CD4-positive, alpha-beta memory T cell (primary cell): ENCODE measurements at regions not wholly inside any gene's neighbourhood (a gene's known extent, or its start where the extent isn't known, plus 50 kb on each side); places are given as distances from the start of the nearest gene placed in this dataset.

ENCODE experiments used
- CTCF ChIA-PET: fragments of 350-600 bp; sonication (Branson Sonifier 250); formaldehyde crosslinking; loops from one replicate; lab custom pipeline; 2021; ENCODE audit warnings: inconsistent platforms; ENCODE audit not compliant: partially characterized antibody; lab: Charles Lee
- POLR2A ChIA-PET: fragments of 350-600 bp; sonication (Branson Sonifier 250); formaldehyde crosslinking; loops from one replicate; lab custom pipeline; 2021; ENCODE audit not compliant: partially characterized antibody; lab: Charles Lee
- DNase-seq, 5 donors: peaks; one replicate each; pipeline versions ENCODE4 v3.0.0 to v3.0.0-alpha.2; 2020 to 2022; ENCODE audit warnings: mixed read lengths in 1 of 5
- H3K27ac ChIP-seq: one replicate; pipeline ENCODE4 v1.7.0; 2013; ENCODE audit warnings: low read depth, low read length
- H3K27me3 ChIP-seq: 2 replicates; pipeline ENCODE4 v1.7.0; 2013; ENCODE audit warnings: mild to moderate bottlenecking, low read length, moderate library complexity; ENCODE audit not compliant: insufficient read depth
- H3K36me3 ChIP-seq: 2 replicates; pipeline ENCODE4 v1.7.0; 2013; ENCODE audit warnings: mild to moderate bottlenecking, low read length, moderate library complexity; ENCODE audit not compliant: insufficient read depth
- H3K4me1 ChIP-seq: 2 replicates; pipeline ENCODE4 v1.7.0; 2013; ENCODE audit warnings: mild to moderate bottlenecking, low read length, moderate library complexity; ENCODE audit not compliant: insufficient read depth
- H3K4me3 ChIP-seq, 2 donors: one replicate each; pipeline ENCODE4 v1.7.0; 2013; ENCODE audit warnings: low read length in 2 of 2, mild to moderate bottlenecking in 1 of 2
- H3K9me3 ChIP-seq, 2 donors: one replicate each; pipeline ENCODE4 v1.7.0; 2013; ENCODE audit warnings: low read length in 2 of 2, control low read depth in 1 of 2; ENCODE audit not compliant: control insufficient read depth in 1 of 2
- H3K27ac Mint-ChIP-seq, 7 donors: one replicate each; pipeline ENCODE4 v1.8.0; 2020 to 2021; ENCODE audit warnings: mixed read lengths in 7 of 7, mild to moderate bottlenecking in 6 of 7, inconsistent platforms in 3 of 7, moderate library complexity in 3 of 7
- H3K27me3 Mint-ChIP-seq, 2 donors: one replicate each; pipeline ENCODE4 v1.8.0; 2020 to 2021; ENCODE audit warnings: mixed read lengths in 2 of 2
- H3K36me3 Mint-ChIP-seq, 2 donors: one replicate each; pipeline ENCODE4 v1.8.0; 2020 to 2021; ENCODE audit warnings: mixed read lengths in 2 of 2, inconsistent platforms in 1 of 2, mild to moderate bottlenecking in 1 of 2
- H3K4me1 Mint-ChIP-seq, 4 donors: one replicate each; pipeline ENCODE4 v1.8.0; 2020 to 2021; ENCODE audit warnings: mixed read lengths in 4 of 4, mild to moderate bottlenecking in 1 of 4
- H3K4me3 Mint-ChIP-seq, 8 donors: one replicate each; pipeline ENCODE4 v1.8.0; 2020 to 2021; ENCODE audit warnings: mixed read lengths in 8 of 8, mild to moderate bottlenecking in 7 of 8, moderate library complexity in 6 of 8, inconsistent platforms in 3 of 8
- H3K9me3 Mint-ChIP-seq, 8 donors: one replicate each; pipeline ENCODE4 v1.8.0; 2020 to 2021; ENCODE audit warnings: mixed read lengths in 8 of 8, mild to moderate bottlenecking in 5 of 8, inconsistent platforms in 3 of 8, moderate library complexity in 1 of 8
- intact Hi-C: fragments of 100-400 bp; cut with micrococcal nuclease; formaldehyde crosslinking; loops from one replicate; pipeline ENCODE4 v1.15.1; 2023

GRCh38 chr15:66894986-66895780 lies 170.2 kb upstream of the SMAD3 start:
- Mint-ChIP-seq H3K9me3 (peaks cover 0 to 9% (median 5%) of the 10 kb centered on the region in 8 donors), H3K27ac (no peak overlapping the region), H3K4me3 (no peak overlapping the region), H3K36me3 (no peaks in the 10 kb centered on the region), H3K4me1 (no peaks in the 10 kb centered on the region), H3K27me3 (peaks cover 6 to 11% of the 10 kb centered on the region in 2 donors)
- no peaks in the 10 kb centered on the region for H3K27me3 ChIP-seq
- POLR2A ChIA-PET, result no interaction called here
- no peak overlapping the region for H3K4me3 ChIP-seq
- H3K36me3 ChIP-seq, result no peaks in the 10 kb centered on the region
- no peak overlapping the region for H3K27ac ChIP-seq
- H3K9me3 ChIP-seq, result no peaks in the 10 kb centered on the region
- no peaks in the 10 kb centered on the region for H3K4me1 ChIP-seq
- DNase-seq, result no peak
- intact Hi-C loops, result no loop called here
- CTCF ChIA-PET, result no interaction called here

DNA sequence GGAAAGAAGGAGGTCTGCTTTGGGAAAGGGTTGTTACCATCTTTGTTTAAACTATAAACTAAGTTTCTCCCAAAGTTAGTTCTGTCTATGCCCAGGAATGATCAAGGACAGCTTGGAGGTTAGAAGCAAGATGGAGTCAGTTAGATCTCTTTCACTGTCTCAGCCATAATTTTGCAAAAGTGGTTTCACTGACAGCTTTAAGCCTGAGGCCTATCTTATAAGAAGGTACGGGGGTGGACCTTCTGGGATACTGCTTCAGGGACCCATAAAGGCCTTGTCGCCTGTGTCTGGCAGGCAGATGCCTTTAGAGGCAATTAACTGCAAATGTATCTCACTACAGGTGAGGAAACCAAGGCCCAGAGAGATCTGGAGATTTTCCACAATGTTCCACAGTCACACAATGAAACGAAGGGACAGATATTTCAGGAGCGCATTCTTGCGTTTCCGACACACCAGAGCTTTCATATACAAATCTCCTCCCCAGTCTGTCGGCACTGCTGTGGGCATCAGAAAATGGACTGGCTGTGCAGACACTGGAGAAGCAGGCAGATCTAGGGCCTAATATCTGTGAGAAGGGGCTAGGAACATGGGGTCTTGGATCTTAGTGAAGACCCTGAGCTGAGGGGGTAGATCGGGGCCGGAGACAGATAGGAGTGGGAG lies 169.5 kb upstream of the SMAD3 start:
- POLR2A ChIA-PET, result no interaction called here
- Mint-ChIP-seq H3K27me3 (peaks cover 6 to 11% of the 10 kb centered on the region in 2 donors), H3K27ac (no peak overlapping the region)

GRCh38 chr15:66896611-66897010 lies 168.8 kb upstream of the SMAD3 start:
- Histone ChIP-seq H3K4me3 (no peak overlapping the region), H3K4me1 (no peaks in the 10 kb centered on the region), H3K27ac (no peak overlapping the region), H3K36me3 (no peaks in the 10 kb centered on the region), H3K27me3 (no peaks in the 10 kb centered on the region), H3K9me3 (no peaks in the 10 kb centered on the region)
- CTCF ChIA-PET, result no interaction called here
- H3K27ac Mint-ChIP-seq, result no peak overlapping the region
- H3K27me3 Mint-ChIP-seq, result peaks cover 6 to 9% of the 10 kb centered on the region in 2 donors
- POLR2A ChIA-PET, result no interaction called here
- no peak overlapping the region for H3K4me3 Mint-ChIP-seq
- intact Hi-C loops, result no loop called here
- H3K36me3 Mint-ChIP-seq, result no peaks in the 10 kb centered on the region
- H3K4me1 Mint-ChIP-seq, result no peaks in the 10 kb centered on the region
- DNase-seq, result no peak
- H3K9me3 Mint-ChIP-seq, result peaks cover 0 to 3% (median 1%) of the 10 kb centered on the region in 8 donors

More for the DNA sequence above, 169.5 kb upstream of the SMAD3 start:
- H3K36me3 Mint-ChIP-seq, result no peaks in the 10 kb centered on the region
- intact Hi-C loops, result no loop called here
- H3K9me3 Mint-ChIP-seq, result peaks cover 0 to 7% (median 2%) of the 10 kb centered on the region in 8 donors
- no peaks in the 10 kb centered on the region for H3K4me1 Mint-ChIP-seq
- no peak for DNase-seq
- no peaks in the 10 kb centered on the region for H3K9me3 ChIP-seq
- H3K4me1 ChIP-seq, result no peaks in the 10 kb centered on the region
- CTCF ChIA-PET, result no interaction called here
- H3K27ac ChIP-seq, result no peak overlapping the region
- no peak overlapping the region for H3K4me3 ChIP-seq
- no peak overlapping the region for H3K4me3 Mint-ChIP-seq
- H3K27me3 ChIP-seq, result no peaks in the 10 kb centered on the region
- H3K36me3 ChIP-seq, result no peaks in the 10 kb centered on the region

DNA sequence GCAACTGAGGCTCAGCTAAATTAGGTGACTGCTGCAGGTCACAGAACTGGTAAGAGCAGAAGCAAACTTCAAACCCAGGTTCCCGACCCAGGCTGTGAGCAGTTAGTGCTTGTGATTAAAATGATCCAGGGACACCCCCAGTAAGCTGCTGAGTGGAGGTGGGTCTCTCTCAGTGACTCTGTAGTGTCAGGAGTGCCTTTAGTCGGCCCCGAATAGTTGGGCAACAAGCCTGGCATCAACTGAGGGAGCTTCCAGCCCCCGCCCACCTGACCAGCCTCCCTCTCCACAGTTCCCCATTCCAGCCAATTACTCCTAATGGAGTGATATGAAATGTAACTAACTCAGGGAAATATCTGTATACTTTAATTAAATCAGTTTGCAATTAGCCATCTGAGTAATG lies 168.0 kb upstream of the SMAD3 start:
- POLR2A ChIA-PET, result no interaction called here
- Mint-ChIP-seq H3K9me3 (no peaks in the 10 kb centered on the region), H3K36me3 (no peaks in the 10 kb centered on the region), H3K27me3 (peaks cover 3 to 5% of the 10 kb centered on the region in 2 donors), H3K4me3 (no peak overlapping the region), H3K27ac (no peak overlapping the region), H3K4me1 (no peaks in the 10 kb centered on the region)
- H3K4me1 ChIP-seq, result no peaks in the 10 kb centered on the region
- no peak overlapping the region for H3K4me3 ChIP-seq
- no peaks in the 10 kb centered on the region for H3K27me3 ChIP-seq
- intact Hi-C loops, result no loop called here
- H3K9me3 ChIP-seq, result no peaks in the 10 kb centered on the region
- H3K36me3 ChIP-seq, result no peaks in the 10 kb centered on the region
- no peak for DNase-seq
- CTCF ChIA-PET, result no interaction called here
- no peak overlapping the region for H3K27ac ChIP-seq

GRCh38 chr15:66897971-66898370 lies 167.4 kb upstream of the SMAD3 start:
- H3K27me3 Mint-ChIP-seq, result peaks cover 0 to 4% of the 10 kb centered on the region in 2 donors
- no peaks in the 10 kb centered on the region for H3K9me3 Mint-ChIP-seq
- no peak for DNase-seq
- intact Hi-C loops, result no loop called here
- Histone ChIP-seq H3K36me3 (no peaks in the 10 kb centered on the region), H3K9me3 (no peaks in the 10 kb centered on the region), H3K4me3 (no peak overlapping the region), H3K27ac (no peak overlapping the region), H3K27me3 (no peaks in the 10 kb centered on the region), H3K4me1 (no peaks in the 10 kb centered on the region)
- no peak overlapping the region for H3K27ac Mint-ChIP-seq
- no peaks in the 10 kb centered on the region for H3K36me3 Mint-ChIP-seq
- H3K4me1 Mint-ChIP-seq, result no peaks in the 10 kb centered on the region
- POLR2A ChIA-PET, result interaction anchor here (0.7 kb wide), 1 partner anchor 11 kb away, joined by 3 read pairs; no protein-coding TSS in a partner anchor
- no peak overlapping the region for H3K4me3 Mint-ChIP-seq
- CTCF ChIA-PET, result no interaction called here

DNA sequence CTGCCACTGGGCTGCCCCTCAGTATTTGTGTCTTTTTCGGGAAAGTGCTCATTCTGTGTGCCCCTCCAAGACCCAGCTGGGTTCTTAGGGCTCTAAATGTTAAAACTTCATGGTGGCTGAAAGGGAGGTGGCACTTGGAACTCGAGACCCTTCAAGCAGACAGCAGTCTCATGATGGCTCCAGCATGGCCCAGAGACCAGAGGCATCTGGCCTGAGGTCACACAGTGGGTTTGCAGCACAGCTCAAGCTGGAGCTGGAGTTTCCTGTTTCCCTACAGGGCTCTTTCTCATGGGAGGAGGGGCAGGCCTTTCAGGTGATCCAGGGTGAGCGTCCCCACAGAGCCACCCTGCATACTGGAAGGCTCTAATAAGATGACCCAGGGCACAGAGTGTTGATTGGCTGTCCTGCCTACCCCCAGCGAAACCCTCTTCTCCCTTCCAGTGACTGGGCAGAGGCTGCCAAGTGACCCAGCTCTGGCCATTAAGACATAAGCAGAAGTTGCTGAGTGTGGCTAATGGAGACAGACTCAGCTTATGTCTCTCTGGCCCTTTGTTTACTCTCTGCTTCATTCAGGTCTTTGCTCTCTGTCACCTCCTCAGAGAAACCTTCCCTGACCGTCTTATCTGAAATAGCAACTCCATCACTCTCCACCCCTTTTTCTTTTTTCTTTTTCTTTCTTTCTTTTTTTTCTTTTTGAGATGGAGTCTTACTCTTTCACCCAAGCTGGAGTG lies 166.6 kb upstream of the SMAD3 start:
- no peaks in the 10 kb centered on the region for H3K9me3 Mint-ChIP-seq
- no peak for DNase-seq
- no peaks in the 10 kb centered on the region for H3K27me3 ChIP-seq
- POLR2A ChIA-PET, result interaction anchor here (0.7 kb wide), 1 partner anchor 10 kb away, joined by 3 read pairs; no protein-coding TSS in a partner anchor
- no peaks in the 10 kb centered on the region for H3K36me3 Mint-ChIP-seq
- intact Hi-C loops, result no loop called here
- no peaks in the 10 kb centered on the region for H3K4me1 ChIP-seq
- H3K4me3 Mint-ChIP-seq, result no peak overlapping the region
- no peak overlapping the region for H3K27ac ChIP-seq
- H3K27me3 Mint-ChIP-seq, result peaks cover 0 to 2% of the 10 kb centered on the region in 2 donors
- no peak overlapping the region for H3K27ac Mint-ChIP-seq
- H3K4me3 ChIP-seq, result no peak overlapping the region
- peaks cover 1 to 2% (median 2%) of the 10 kb centered on the region in 4 donors for H3K4me1 Mint-ChIP-seq
- H3K36me3 ChIP-seq, result no peaks in the 10 kb centered on the region
- H3K9me3 ChIP-seq, result no peaks in the 10 kb centered on the region
- CTCF ChIA-PET, result interaction anchor here (1.8 kb wide), 1 partner anchor 12 kb away, joined by 5 read pairs; no protein-coding TSS in a partner anchor
